ENCODE measurements at regions not wholly inside any gene's neighbourhood (a gene's known extent, or its start where the extent isn't known, plus 50 kb on each side); places are given as distances from the start of the nearest gene placed in this dataset.

DNA sequence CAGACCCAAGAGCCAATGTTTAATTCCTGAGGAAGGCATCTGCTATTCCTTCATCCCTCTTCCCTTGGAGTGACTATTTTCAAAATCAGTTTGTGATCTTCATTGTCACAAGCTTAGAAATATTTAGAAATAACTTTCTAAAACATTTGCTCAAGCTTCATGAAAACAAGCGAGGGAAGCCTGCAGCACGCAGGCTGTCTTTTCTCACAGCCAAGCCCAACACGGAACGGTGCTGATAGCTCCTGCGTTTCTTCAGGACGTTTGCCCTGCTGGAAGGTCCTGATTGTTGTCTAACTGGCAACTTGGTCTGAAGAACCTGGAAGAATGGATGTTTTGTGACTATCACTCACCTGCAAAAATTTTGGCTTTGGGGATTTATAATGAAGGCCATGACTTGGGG lies 152.5 kb downstream of the FGF9 start:
- no peak for DNase-seq

DNA sequence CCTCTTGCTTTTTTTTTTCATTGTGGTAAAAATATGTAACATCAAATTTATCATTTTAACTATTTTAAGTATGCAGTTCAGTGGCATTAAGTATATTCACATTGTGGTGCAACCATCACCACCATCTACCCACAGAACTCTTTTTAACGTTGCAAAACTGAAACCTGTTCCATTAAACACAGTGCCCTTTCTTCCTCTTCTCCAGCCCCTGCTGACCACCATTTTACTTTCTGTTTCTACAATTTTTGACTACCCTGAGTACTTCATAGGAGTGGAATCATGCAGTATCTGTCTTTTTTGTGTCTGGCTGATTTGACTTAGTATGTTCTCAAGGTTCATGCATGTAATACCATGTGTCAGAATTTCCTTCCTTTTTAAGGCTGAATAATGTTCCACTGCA lies 153.1 kb downstream of the FGF9 start:
- DNase-seq, result no peak

DNA sequence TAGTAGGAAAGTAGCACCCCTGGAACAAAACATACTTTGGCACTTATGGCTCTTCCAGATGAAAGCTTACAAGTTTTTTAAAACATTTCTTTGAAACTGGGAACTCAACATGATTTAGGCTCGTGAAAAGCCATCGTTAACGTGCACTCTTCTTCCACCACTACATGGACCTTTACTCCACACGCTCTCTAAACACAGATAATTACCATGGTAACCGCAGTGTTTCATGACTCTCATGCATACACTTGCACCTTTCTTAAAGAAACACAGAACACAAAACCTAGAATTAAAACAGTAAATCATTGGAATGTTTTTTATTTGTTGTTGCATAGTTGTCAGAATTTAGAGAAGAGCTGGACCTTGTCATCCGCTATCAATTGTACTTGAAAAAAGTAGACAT lies 154.3 kb downstream of the FGF9 start:
- no peak for DNase-seq

DNA sequence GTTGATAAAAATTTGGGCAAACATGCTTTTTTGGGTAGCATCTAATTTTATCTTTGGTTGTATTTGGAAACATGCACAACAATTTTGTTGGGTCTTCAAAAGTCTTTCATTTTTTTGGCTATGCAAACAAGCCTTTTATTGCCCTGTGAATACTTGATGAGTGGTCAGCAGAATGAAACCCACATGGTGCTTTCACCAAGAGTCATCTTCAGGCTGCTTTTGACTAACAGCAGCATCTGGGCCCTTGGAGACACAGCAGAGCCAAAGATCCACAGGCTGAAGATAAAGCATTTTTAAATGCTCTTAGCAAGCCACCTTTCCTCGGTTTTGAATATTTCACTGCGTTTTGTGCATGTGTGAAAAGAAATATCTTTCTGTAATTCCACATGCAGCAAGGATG lies 154.9 kb downstream of the FGF9 start:
- no peak for DNase-seq

DNA sequence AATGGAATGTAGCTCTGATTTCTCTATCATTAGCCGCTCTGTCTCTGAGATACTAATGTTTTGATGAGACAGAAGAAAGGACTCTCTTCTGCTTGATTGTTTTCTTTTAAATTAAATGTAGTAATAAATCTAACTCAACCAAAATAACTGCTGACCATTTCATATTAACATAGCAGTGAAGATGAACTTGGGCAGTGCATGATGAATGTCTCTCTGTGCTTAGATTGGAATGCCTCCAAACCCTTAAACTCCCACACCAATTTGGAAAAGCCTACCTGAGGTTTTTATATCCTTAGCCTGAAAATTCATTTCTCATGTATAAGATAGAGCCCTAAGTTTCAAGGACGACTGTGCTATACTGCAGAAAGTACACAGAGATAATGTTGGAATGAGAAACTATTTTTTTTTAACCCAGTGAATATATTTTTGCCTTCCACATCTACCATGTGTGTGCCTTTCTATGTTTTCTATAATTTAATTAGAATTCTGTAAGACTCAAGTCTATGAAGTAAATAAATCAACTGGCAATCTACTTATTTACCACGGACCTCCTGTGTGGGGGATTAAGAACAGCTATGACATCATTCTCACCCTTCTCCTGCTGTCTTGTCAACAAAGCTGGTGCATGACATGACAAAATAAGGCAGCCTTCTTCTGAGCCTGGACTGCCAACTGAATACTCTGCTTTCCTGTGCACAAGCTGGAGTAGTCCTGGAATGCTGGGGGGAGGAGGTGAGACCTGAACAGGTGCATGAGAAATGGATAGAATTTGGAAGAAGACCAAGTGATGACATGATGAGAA lies 155.5 kb downstream of the FGF9 start:
- DNase-seq, result no peak

DNA sequence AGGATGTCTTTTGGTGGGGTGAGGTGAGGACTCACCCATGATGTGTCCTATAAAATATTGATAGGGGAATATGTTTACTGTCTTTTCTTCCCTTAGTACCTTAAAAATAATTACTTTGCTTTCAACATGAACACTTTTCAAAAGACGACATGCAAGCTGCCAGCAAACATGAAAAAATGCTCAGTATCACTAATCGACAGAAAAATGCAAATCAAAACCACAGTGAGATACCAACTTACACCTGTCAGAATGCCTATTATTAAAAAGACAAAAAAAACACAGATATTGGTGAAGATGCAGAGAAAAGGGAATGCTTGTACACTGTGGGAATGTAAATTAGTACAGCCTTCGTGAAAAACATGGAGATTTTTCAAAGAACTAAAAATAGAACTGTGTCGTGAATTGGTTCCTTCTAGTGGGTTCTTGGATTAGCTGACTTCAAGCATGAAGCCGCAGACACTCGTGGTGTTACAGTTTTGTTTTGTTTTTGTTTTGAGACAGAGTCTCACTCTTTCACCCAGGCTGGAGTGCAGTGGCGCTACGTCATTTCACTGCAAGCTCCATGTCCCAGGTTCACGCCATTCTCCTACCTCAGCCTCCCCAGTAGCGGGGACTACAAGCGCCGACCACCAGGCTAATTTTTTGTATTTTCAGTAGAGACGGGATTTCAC lies 160.9 kb downstream of the FGF9 start:
- no peak for DNase-seq

DNA sequence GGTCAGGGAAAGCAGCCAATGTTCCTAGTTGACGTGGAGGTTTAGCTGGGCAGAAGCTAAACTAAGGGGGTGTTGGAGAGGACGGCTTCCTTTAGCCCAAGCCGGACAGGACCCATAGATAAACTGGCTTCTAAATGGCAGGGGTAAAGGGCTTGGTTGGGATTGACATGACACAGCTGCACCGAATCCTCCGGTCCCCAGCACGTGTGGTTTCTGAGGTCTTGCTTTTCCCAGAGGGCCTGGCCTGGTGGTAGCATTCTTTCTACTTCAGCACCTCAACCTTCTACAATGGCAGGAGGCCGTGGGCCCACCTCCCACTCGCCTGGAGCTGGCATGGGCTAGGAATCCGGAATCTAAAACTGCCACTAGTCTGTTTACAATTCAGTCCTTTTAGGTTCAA lies 163.0 kb downstream of the FGF9 start:
- no peak for DNase-seq

DNA sequence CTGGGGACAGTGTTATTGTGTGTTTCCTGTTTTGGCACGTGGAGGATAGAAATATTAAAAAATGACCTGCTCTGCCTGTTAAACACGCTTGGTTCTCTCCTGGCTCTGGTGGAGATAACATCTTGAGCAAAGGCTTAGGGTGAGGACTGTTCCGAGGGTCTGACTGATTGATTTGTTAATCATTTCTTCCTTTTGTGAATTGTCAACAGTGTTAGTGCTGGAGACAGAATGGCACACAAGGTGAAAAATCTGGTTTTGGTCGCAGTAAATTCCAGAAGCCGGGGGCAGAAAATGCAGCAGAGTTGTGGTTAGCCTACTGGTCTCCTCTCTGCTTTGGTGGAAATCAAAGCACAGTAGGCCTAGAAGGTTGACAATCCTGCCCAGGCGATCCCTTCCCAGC lies 163.6 kb downstream of the FGF9 start:
- no peak for DNase-seq

DNA sequence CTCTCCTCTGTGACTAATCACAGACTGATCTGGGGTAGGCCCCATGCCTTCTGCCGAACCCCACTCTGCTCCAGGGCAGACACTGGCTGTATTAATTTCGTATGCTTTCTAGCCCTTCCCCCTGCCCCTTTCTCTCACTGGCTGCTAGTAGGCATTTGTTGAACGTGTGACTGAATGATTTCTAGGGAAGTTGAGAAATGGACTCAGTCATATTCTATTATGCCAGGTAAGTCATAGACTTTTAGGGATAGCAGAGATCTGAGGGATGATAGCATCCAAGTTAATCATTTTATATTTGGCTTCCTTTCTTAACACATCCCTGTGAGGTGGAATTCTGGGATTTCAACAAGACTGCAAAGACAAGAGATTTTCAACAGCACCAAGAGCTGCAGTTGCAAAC lies 166.4 kb downstream of the FGF9 start:
- no peak for DNase-seq

DNA sequence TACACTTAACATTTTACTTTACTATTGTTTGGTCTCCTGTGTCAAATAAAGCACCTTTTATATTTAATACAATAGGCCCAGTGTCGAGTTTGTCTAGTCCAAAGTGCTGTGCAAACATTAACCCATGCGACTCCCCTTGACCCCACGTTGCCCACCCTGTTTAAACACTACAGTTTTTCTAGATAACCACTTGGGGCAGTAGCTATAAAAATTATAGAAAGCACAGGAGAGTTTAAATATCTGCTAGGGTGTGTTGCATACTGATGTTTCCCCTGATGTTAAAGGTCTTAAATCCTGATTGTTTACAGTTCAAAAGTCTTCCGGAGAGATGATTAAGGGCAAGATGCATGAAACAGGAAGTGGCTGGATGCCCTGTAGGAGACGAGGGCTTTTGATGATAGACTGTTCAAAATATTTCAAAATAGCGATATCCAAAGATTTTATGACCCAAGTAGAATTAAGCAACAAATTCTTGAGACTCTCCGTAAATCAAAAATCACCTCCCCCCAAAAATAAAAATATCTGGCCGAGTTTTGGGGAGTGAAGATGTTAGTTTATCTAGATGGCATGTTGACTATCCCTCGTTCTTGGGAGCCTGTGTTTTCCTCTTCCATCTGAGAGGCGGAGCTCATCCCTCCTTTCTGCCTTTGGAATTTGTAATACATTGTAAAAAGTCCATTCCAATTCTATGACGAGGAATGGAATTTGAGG lies 167.1 kb downstream of the FGF9 start:
- DNase-seq, result no peak

DNA sequence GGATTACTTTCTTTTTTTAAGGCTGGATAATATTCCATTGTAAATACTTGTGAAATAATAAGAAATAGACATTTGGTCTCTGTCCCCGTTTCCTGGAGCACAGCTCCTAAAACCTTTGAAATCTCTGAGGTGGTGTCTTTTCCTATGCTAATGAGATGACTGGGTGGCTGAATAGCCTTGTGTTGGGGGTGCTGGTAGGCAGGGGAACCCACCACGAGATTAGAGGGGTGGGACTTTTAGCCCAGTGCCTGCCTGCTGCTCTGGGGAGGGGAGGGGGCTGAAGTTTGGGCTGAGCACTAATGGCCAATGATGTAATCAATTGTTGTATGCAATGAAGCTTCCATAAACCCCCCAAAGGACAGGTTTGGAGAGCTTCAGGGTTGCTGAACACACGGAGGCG lies 175.7 kb downstream of the FGF9 start:
- DNase-seq, result no peak

DNA sequence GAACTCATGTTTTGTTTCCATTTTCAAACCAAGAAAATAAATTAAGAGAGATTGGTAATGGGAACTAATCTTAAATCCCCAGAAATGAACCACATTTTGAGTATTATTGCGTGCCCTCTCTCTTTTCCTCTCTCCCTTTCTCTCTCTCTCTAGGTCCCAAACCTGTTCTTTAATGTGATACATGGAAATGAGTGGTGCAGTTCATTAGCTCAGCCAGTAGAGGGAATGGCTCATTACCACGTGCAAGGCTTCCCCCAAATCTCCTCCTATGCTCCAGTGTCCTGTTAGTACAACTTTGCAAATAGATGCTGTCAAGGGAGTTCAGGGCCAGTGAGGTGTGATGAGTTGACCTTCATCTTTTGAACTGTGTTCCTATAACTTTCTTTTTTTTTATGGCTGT lies 178.4 kb downstream of the FGF9 start:
- DNase-seq, result peak; percentile 11

DNA sequence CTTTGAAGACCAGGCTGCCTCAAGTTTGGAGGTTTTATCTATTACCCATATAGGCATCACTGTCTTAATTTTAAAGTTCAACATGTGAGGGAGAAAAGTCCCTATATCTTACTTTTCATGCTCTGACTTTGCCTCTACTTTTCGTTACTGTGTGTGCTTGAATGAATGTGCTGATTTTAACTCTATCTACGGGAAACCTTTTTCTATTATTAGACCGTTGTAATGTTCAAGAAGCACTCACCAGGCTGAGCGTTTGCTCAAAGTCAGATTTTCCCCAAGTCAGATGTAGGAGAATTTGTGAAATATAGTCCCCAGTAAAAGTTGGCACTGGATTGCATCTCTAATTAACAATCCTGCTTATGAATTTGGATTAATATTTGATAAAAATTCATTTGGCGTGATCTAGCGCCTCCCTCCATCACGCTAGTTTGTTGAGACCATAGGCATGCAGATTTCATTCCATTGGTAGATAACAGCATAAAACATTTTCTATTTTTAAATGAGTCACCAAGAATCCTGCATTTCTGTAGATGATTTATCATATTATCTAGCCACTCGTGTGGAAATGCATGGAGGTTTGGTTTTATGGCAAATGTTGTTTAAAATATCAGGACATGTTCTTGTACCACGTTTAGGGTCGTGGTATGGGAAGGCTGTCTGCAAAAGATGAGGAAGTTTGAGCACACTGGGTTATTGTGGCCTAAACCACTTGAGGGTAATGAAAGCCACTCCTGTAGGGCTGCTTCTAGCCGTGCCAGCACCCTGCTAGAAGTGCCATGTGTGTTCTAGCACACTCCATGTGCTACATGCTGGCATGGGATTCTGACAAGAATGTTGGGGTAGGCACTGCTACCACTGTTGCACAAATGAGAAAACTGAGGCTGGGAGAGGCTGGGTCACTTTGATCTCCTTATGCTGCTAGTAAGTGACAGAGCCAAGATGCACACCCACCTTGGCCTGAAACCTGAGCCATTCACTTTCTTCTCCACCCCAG lies 179.4 kb downstream of the FGF9 start:
- DNase-seq, result no peak

DNA sequence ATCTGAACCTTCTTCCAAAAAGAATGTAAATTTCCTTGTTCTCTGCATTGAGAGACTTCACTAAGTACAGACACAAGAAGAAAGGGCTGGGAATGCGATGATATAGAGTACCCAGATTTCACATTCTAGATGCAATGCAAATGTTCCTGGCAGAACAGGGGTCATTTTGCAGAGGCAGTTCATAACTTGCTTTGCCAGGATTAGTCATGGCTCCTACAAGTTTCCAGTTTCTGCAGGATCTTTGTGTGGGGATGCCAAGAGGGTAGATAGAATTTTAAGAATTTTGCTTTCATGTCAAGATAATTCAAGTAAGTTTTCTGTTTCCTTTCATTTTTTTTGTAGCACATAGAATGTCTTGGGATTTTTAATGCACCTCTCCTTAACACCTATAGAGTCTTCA lies 181.2 kb downstream of the FGF9 start:
- no peak for DNase-seq

DNA sequence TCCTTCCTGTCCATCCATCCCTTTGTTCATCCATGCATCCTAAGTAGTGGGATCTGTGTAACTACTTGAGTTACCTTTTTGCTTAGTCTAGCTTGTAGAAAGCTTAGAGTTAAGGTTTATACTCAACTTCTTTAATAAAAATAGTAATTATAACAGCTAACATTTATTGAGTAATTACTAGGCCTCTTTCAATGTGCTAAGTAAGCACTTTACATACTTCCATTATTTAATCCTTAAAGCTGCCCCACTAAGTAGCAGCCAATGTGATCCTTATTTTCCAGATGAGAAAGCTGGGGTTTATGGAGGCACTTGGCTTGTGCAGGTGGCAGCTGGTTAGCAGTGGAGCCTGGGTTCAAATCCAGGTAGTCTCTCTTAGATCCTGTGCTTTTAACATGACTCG lies 182.9 kb downstream of the FGF9 start:
- DNase-seq, result no peak

DNA sequence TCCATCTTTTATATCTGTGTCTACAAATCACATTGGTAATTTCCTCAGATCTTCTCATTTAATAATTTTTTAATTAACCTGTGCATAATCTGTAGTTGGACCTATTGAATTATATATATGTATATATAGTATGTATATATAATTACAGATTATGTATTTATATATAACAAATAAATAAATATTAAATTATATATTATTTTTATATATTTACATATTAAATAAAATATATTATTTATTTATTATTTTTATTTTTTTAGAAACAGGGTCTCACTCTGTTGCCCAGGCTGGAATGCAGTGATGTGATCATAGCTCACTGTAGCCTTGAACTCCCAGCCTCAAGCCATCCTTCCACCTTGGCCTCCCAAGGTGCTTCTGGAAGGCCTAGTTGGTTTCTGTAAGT lies 197.9 kb downstream of the FGF9 start:
- DNase-seq, result no peak

DNA sequence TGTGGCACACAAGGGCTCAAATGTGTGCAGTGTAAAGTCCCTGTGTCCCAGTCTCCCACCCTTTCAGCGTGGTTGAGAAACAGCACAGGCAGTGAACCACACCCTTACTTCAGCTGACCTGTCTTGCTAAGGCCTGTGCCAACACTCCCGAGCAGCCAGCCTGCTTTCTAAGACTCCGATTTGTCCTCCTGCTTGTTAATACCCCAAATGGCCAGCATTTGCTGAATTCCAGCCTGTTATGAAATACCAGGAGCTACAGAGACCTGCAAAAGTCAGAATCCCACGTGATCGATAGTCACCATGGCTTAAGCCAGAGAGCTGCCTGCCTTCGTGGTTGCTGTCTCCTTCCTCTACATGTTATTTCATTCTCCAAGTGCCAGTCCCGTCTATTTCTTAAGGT lies 200.5 kb downstream of the FGF9 start:
- no peak for DNase-seq

DNA sequence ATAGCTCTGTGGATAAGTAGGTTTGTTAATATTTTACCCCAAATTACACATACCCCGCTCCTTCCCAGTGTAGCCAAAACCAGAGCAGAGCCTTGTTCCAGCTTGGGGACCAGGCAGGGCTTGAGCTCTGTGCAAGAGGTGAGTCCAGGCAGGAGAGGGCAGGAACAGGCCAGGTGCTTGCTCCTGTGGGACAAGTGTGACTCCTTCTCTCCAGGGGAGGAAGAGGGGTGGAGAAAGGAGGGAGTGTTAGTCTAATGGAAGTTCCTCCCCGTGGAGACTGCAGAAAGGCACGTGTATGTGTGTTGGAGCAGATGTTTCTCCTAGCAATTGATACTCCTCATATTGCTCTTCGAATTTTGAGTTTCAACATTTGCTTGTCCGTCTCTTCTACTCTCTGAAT lies 201.0 kb downstream of the FGF9 start:
- no peak for DNase-seq

DNA sequence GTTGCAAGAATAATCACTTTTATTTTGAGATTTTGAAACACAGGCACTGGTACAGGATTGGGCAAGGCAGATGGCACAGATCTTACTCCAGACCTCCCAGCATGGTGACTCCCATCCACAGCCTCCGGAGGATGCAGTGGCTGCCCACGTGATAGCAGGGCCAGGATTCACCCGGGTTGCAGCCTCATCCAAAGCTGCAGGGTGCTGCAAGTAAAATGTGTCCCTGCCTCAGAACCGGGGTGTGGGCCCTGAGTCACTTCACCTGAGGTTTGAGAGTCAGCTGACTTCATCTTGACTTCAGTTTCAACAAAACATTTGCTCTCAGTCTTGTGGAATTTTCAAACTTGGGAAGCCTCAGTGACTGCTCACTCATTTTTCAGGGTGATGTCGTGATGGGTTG lies 201.9 kb downstream of the FGF9 start:
- no peak for DNase-seq

DNA sequence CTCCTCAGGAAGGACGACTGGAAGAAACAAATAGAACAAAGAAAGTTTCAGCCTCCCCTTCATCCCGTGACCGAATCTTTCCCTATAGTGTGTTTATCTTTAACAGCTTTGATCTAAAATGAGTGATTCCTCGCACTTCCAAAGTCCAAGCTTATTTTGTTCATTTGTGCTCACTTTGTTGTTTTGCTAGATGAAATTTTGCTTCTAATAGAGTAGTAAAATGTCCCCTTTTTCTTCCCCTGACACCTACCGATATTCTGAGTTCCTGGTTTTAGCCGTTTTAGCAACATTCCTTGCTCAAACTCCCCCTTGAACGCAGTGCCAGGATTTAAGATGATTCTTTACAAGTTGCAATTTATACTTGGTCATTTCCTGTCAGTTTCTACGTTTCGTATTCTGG lies 204.2 kb downstream of the FGF9 start:
- no peak for DNase-seq

DNA sequence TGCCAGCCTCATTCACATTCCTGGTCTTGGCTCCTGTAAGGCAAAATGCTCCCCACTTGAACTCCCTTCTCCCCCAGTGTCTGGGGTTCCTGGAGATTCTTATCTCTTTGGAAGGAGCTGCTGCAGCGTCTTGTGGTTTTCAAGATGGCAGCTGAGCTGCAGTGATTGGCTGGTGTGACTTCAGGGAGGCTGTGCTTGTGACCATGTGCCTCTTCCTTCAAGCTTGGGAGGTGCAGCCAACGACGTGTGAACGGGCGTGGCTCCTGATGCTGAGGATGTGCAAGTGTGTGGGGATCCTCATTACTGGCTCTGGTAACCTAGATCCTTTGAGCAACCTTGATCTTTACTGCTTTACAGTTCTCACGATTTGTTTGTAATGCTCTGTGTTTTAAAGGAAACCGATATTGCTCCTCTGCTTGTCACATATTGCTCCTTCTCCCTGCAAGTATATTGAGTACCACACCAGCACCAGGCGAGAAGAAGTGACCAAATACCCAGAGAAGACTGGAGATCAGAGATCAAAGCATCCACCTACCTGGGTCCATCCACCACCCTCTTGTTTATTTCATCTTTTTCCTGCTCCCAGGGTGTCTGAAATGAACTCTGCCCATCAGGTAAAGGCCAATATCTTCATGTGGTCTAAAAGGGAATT lies 208.5 kb downstream of the FGF9 start:
- DNase-seq, result no peak

DNA sequence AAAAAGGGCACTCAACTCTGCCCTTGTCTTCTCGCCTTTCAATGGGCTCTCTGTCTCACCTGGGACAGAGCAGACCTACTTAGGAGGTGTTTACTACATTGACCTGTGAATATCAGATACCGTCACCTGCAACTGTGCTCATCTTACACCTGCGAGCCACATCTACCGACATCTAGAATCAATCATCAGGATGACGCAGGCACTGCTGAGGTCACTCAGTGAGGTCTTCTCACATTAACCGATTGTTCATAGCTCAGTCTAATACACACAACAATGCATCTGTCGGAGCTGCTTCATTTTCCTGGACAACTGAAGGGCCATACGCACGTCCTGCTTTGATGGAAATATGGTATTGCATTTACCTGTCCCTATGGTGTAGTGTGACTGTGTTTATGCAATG lies 211.9 kb downstream of the FGF9 start:
- DNase-seq, result no peak
